Transverse colon (tissue), 3 donors: ENCODE measurements at regions not wholly inside any gene's neighbourhood (a gene's known extent, or its start where the extent isn't known, plus 50 kb on each side); places are given as distances from the start of the nearest gene placed in this dataset.

Experiments
- CTCF ChIP-seq, 5 experiments: fragments of 200-600 bp in 3 of 5; fragments of 450-650 bp in 2 of 5; sonication (generic) in 3 of 5; IDR thresholded peaks; 1 replicate in 2 of 5; 2 replicates in 3 of 5; pipeline ENCODE4 v1.5.1; 2016 to 2017; ENCODE audit warnings: antibody characterized with exemption in 5 of 5, inconsistent platforms in 3 of 5, mild to moderate bottlenecking in 2 of 5, moderate library complexity in 1 of 5
- EP300 ChIP-seq: sonication (generic); formaldehyde crosslinking; IDR thresholded peaks from one replicate; pipeline ENCODE4 v1.6.1; 2017; ENCODE audit warnings: antibody characterized with exemption, low read depth
- POLR2A ChIP-seq: fragments of 450-650 bp; IDR thresholded peaks from one replicate; pipeline ENCODE4 v1.6.1; 2016; ENCODE audit warnings: antibody characterized with exemption, mild to moderate bottlenecking, moderate library complexity

- no peak for TF ChIP-seq POLR2A
- no peak for TF ChIP-seq CTCF (IDR thresholded peaks at IDR 0.05)
- no peak for TF ChIP-seq EP300
Observed at GRCh38 chr6:141050471-141050870, 1082.3 kb upstream of the GJE1 start.
